ENCODE measurements at regions not wholly inside any gene's neighbourhood (a gene's known extent, or its start where the extent isn't known, plus 50 kb on each side); places are given as distances from the start of the nearest gene placed in this dataset.

GRCh38 chr1:4019606-4020331 is 119.7 kb upstream of the C1orf174 start:
- TF ChIP-seq CTCF (conservative IDR thresholded peaks at IDR 0.05; ENCODE audit: low read depth, low read length) = no peak
- no peak for TF ChIP-seq MAFK (IDR thresholded peaks at IDR 0.05; ENCODE audit: low read depth, low read length)
- TF ChIP-seq ELK1 (IDR thresholded peaks at IDR 0.05; ENCODE audit: borderline replicate concordance, low read depth, low read length) = no peak
- no peak for TF ChIP-seq MXI1 (IDR thresholded peaks at IDR 0.05; ENCODE audit: borderline replicate concordance, low read depth, low read length)
- no peak for TF ChIP-seq USF2 (IDR thresholded peaks at IDR 0.05; ENCODE audit: low read depth, low read length)
- no peak for TF ChIP-seq MAZ (IDR thresholded peaks at IDR 0.05; ENCODE audit: borderline replicate concordance, low read depth, low read length)
- no peak for TF ChIP-seq POLR2A (IDR thresholded peaks at IDR 0.05; ENCODE audit: low read depth, low read length)
- TF ChIP-seq SMC3 (IDR thresholded peaks at IDR 0.05; ENCODE audit: low read depth, low read length) = no peak
